ENCODE measurements at regions not wholly inside any gene's neighbourhood (a gene's known extent, or its start where the extent isn't known, plus 50 kb on each side); places are given as distances from the start of the nearest gene placed in this dataset.

GRCh38 chr5:172506921-172507320 is 52.6 kb upstream of the SH3PXD2B start:
- TF ChIP-seq CTCF (IDR thresholded peaks at IDR 0.05 in 4 of 5, conservative IDR thresholded peaks at IDR 0.05 in 1 of 5) (no peak), POLR2A (IDR thresholded peaks at IDR 0.05) (no peak)

Measured in gastrocnemius medialis (tissue), 4 donors.